OCI-LY7 (cell line): ENCODE measurements at regions not wholly inside any gene's neighbourhood (a gene's known extent, or its start where the extent isn't known, plus 50 kb on each side); places are given as distances from the start of the nearest gene placed in this dataset.

Source experiments
- EZH2phosphoT487 ChIP-seq: fragments of 200-600 bp; sonication (generic); IDR thresholded peaks from 2 replicates; pipeline ENCODE4 v1.6.1; 2018; ENCODE audit warnings: low read depth, borderline replicate concordance, mild to moderate bottlenecking, mixed run types, antibody characterized with exemption, low read length, moderate library complexity, mixed read lengths
- TF ChIP-seq, protein P1 (sequence below): fragments of 200-600 bp; sonication (generic); conservative IDR thresholded peaks from 2 replicates; pipeline ENCODE4 v1.5.1; 2014; ENCODE audit warnings: mild to moderate bottlenecking, antibody characterized with exemption, low read length, moderate library complexity, mixed read lengths

GRCh38 chr4:14924076-14924811, 78.0 kb upstream of the CPEB2 start:
- TF ChIP-seq, protein P1, sequence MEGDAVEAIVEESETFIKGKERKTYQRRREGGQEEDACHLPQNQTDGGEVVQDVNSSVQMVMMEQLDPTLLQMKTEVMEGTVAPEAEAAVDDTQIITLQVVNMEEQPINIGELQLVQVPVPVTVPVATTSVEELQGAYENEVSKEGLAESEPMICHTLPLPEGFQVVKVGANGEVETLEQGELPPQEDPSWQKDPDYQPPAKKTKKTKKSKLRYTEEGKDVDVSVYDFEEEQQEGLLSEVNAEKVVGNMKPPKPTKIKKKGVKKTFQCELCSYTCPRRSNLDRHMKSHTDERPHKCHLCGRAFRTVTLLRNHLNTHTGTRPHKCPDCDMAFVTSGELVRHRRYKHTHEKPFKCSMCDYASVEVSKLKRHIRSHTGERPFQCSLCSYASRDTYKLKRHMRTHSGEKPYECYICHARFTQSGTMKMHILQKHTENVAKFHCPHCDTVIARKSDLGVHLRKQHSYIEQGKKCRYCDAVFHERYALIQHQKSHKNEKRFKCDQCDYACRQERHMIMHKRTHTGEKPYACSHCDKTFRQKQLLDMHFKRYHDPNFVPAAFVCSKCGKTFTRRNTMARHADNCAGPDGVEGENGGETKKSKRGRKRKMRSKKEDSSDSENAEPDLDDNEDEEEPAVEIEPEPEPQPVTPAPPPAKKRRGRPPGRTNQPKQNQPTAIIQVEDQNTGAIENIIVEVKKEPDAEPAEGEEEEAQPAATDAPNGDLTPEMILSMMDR = no peak
- no peak for TF ChIP-seq EZH2phosphoT487
